GM18502 (cell line): ENCODE measurements at regions not wholly inside any gene's neighbourhood (a gene's known extent, or its start where the extent isn't known, plus 50 kb on each side); places are given as distances from the start of the nearest gene placed in this dataset.
"Not testable (repeated sequence)": the region's sequence is repeated elsewhere in the genome, so short reads cannot be mapped to it uniquely, and the experiment has no call there.

ENCODE experiments used
- ATAC-seq: cut with Tn5 transposase; IDR thresholded peaks from one replicate; pipeline ENCODE4 v1.9.1; 2021; ENCODE audit warnings: mild to moderate bottlenecking; ENCODE audit not compliant: unreplicated experiment, poor library complexity

- ATAC-seq, result no peak
Measured at GRCh38 chr6:113672491-113673149, 184.5 kb upstream of the MARCKS start.

DNA sequence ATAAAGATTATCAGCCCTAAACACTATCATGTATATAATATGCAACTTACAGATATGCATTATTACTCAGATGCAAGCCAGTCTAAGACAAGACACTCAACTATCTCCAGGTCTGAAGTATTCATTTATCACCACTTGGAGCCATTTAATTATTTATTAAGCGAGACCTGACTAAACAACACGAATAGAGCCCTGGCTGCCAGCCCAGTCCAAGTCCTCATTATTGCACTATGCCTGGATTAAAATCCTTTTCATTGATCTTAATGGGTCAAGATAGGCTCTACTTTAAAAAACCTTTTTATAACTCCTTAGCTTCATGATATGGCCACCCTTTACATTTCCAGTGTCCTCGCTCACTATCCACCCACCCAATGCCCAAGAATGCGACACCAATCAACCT is 183.1 kb upstream of the MARCKS start:
- no peak for ATAC-seq

DNA sequence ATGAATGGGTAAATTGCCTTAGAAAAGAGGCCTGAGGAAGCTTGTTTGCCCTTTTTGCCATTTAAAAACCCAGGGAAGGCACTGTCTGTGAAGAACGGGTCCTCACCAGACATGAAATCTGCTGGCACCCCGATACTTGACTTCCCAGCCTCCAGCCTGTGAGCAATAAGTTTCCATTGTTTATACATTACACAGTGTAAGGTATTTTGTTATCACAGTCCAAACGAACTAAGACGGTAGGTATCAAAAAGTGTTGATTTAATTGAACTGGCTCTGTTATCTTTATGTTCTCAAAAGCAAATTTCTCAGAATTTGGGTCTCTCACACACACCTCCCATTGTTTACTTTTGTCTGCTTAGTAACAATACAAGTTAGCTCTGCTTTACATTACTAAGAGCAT is 181.1 kb upstream of the MARCKS start:
- ATAC-seq, result no peak

- no peak for ATAC-seq
Measured at GRCh38 chr6:113676968-113677367, 180.2 kb upstream of the MARCKS start.

DNA sequence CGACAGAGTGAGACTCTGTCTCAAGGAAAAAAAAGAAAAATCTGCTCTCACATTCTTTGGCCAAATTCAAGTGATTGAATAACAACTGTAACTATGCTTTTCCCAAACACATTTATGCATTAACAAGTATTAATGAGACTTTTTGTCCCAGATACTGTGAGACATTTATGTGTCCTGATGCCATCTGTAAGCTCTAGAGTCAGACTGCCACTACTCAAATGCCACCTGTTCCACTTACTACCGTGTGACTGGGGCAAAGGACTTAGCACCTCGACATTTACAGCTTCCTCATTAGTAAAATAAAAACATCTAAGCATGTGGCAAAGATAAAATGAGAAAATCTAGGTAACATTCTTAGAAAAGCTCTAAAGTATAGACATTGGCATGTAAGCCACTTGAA is 178.1 kb upstream of the MARCKS start:
- no peak for ATAC-seq

- no peak for ATAC-seq
Measured at GRCh38 chr6:113680301-113680700, 176.8 kb upstream of the MARCKS start.

DNA sequence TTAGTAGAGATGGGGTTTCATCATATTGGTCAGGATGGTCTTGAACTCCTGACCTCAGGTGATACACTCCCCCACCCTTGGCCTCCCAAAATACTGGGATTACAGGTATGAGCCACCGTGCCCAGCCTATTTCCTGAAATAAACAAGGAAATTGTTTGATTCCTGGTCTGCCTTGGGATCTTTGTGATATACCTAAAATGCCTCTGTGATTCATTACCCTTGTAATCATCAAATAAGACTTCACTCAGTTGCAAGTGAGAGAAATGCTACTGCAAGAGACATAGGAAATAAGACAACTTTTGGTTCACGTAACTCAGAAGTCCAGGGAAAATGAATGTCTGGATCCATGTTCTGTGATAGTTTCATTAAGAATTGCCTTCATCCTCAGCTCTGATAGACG is 173.2 kb upstream of the MARCKS start:
- ATAC-seq, result no peak

- ATAC-seq, result no peak
Measured at GRCh38 chr6:113684382-113684901, 172.7 kb upstream of the MARCKS start.

- no peak for ATAC-seq
Measured at GRCh38 chr6:113686049-113686448, 171.1 kb upstream of the MARCKS start.

DNA sequence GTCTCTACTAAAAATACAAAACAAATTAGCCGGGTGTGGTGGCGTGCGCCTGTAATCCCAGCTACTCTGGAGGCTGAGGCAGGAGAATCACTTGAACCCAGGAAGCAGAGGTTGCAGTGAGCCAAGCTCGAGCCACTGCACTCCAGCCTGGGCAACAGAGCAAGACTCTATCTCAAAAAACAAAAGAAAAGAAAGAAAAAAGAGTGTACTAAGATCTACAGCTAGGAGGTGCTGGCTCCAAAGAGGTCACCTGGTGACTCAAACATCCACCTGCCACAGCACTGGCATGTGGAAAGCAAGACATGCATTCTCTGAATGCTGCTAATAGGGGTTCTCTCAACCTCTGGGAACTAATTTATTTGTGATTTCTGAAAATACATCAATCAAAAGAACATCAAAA is 167.5 kb upstream of the MARCKS start:
- ATAC-seq, result not testable (repeated sequence)

DNA sequence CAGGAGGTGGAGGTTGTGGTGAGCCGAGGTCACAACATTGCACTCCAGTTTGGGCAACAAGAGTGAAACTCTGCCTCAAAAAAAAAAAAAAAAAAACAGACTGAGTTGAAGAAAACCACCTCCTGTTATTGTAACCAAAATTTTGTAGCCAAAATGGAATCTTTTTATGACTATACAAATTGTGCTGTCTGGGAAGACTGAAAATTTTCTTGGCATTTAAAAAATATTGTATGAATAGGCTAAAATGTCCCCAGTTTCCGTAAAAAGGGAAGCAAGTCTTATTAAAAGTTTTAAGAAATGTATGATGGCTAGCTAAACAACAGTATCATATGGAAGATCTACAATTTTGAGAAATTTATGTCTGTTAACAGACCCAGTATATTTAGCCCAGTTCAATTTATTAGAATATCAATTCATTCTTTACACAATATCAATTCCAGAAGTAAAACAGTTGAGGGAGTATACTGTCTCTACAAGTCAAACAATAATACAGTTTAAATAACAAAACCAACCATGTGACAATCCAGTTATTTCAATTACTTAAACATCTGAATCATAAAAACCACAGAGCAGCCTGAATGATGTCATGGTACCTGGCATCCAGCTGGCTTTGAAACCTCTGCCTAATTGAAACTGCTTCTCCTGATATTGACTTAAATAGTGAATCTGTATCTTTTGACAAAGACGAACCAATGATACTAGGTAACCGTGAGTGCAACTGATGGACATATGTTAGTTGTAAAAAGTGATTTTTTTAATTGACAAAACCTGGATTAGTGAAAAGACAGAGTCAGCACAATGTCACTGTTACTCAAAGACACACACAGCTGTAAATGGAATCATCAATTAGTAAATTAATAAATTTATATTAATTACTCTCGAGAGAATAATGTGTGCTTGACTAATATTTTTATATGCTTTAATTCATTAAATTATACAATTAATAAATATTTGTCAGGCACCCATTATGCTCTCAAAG is 166.6 kb upstream of the MARCKS start:
- ATAC-seq, result peak; percentile 78

- no peak for ATAC-seq
Measured at GRCh38 chr6:113691260-113691656, 165.9 kb upstream of the MARCKS start.

- ATAC-seq, result no peak
Measured at GRCh38 chr6:113693851-113694250, 163.3 kb upstream of the MARCKS start.

GRCh38 chr6:113694278-113695077 is 162.7 kb upstream of the MARCKS start:
- ATAC-seq, result no peak

- ATAC-seq, result no peak
Measured at GRCh38 chr6:113695516-113695915, 161.6 kb upstream of the MARCKS start.

DNA sequence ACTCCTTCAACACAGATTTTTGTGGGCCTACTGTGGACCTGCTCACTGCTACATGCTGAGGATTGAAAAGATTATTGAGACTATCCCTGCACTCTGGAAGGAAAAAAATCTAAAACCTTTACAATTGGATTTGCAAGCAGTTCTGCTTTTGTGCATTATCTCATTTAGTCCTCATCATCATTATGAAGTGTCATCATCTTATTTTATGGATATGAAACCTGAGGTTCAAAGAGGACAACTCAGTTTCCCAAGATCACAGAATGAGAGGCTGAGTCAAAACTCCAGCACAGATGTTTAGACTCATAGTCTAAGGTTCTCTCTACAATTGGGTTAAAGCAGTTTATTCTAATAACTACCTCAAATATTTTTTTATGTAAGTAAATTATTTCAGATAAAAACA is 160.2 kb upstream of the MARCKS start:
- ATAC-seq, result no peak

DNA sequence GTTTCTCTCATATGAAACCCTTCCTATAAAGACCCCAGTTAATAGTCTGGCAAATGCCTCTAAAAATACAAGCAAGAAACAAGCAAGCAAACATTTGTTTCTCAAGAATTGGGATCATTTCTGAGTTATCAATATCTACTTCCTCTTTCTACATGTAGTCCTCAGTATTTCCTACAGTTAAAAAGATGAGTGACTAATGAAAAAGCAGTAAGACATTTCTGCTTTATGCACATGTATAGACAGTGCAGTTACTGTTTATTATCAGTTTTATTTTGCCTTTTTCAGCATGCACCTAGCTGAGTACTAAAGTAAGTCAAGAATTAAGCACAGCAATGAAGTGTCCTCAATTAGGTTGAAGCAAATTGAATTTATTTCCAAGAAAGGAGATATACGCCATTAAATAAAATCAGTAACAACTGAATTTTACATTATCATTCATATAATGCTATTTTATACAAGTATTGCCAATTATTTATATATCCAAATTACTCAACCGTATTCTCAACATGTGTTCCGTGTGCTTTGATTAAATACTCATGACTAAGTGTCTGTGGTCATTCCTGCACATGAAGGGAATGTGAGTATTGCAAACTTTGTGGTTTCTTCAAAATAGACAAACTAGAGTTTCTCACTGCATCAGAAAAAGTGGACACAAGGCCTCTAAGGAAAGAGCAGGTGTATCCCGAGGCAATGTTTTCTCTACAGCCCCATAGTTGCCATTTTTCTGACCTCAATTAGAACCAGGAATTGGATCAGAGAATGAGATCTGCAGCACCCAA is 159.3 kb upstream of the MARCKS start:
- peak; percentile 86 for ATAC-seq

DNA sequence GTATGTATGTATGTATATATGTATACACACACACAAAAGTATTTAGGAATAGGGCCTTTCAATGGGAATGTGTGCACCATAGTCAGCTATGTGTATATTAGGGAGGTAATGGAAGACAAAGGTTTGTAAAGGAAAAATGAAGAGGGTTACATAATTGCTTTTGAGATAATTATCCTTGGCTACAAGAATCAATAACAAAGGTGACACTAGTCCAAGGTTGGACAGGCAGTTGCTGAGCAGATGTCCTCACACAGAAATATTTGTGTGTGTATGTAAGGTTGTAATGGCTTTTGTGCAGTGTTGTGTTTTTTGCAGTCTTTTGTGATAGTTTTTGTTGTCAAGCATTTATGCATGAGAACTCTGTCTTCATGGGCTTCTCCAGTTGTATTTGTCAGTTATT is 157.9 kb upstream of the MARCKS start:
- ATAC-seq, result no peak

DNA sequence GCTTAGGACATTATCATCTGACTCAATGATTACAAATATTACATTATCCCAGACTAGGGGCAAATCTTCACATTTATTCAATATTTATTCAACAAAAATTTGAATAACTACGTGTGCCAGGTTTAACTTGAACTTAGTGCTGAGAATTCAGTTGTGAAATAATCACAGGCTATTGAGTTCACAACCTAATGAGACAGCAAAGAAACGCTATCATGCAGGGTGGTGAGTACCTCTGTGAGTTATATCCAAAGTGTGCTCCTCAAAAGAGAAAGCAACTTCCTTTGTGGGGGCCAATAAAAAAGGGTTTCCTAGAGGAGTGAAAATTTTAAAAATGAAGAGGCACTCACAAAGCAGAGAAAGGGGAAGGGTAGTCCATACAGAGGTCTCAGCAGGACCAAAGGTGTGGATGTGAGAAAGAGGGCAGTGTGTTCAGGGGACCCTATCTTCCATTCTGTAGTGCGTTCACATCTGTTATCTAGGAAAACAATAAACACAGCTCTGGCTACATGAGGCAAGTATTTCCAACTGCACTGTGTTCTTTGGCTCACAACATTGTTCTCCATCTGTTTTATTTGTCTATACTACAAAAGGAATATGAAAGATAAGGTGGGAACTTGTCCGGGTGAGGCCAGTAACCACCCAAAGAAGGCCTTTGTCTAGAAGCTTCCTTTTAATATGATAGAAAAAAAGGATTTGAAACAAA is 155.4 kb upstream of the MARCKS start:
- ATAC-seq, result no peak
